Kidney epithelial cell (primary cell): ENCODE measurements at regions not wholly inside any gene's neighbourhood (a gene's known extent, or its start where the extent isn't known, plus 50 kb on each side); places are given as distances from the start of the nearest gene placed in this dataset.
A peak's percentile ranks its signal among the peaks of the same experiment; 100 is the strongest.

Experiments
- DNase-seq: peaks from one replicate; pipeline ENCODE4 v3.0.0-alpha.2; 2010; ENCODE audit warnings: low read depth
- H3K27me3 ChIP-seq: 2 replicates; pipeline ENCODE4 v1.6.0; 2011; ENCODE audit warnings: low read length; ENCODE audit not compliant: control insufficient read depth, insufficient read depth
- H3K36me3 ChIP-seq: 2 replicates; pipeline ENCODE4 v1.5.1; 2011; ENCODE audit warnings: low read length; ENCODE audit not compliant: control insufficient read depth, insufficient read depth
- H3K4me3 ChIP-seq: 2 replicates; pipeline ENCODE4 v1.5.1; 2011; ENCODE audit warnings: low read depth, mild to moderate bottlenecking, control low read depth, low read length
- TF ChIP-seq, protein P1 (sequence below): IDR thresholded peaks from 2 replicates; pipeline ENCODE4 v1.5.1; 2011; ENCODE audit warnings: mild to moderate bottlenecking, moderate library complexity, low read length, control low read depth, inconsistent platforms; ENCODE audit not compliant: insufficient read depth, poor library complexity, severe bottlenecking

DNA sequence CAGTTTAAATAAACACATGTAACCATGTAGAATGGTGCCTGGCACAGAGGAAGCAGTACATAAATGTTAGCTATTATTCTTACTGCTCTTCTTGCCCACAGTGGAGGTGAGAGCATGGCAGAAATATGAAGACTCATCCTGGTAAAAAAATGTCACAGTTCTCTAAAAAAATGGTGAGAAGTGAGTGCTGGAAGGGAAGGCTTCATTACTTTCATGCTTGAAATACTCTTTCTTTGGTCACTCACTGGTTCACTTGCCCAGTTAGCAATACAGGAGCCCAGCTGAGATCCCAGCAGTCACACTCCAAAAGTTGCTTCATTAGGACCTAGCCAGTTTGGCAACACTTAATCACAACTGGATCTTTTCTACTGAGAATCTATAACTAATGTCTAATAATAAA is 1017.2 kb downstream of the TUSC7 start:
- H3K36me3 ChIP-seq, result no peaks in the 10 kb centered on the region
- H3K4me3 ChIP-seq, result no peak overlapping the region
- no peak for DNase-seq
- TF ChIP-seq, protein P1, sequence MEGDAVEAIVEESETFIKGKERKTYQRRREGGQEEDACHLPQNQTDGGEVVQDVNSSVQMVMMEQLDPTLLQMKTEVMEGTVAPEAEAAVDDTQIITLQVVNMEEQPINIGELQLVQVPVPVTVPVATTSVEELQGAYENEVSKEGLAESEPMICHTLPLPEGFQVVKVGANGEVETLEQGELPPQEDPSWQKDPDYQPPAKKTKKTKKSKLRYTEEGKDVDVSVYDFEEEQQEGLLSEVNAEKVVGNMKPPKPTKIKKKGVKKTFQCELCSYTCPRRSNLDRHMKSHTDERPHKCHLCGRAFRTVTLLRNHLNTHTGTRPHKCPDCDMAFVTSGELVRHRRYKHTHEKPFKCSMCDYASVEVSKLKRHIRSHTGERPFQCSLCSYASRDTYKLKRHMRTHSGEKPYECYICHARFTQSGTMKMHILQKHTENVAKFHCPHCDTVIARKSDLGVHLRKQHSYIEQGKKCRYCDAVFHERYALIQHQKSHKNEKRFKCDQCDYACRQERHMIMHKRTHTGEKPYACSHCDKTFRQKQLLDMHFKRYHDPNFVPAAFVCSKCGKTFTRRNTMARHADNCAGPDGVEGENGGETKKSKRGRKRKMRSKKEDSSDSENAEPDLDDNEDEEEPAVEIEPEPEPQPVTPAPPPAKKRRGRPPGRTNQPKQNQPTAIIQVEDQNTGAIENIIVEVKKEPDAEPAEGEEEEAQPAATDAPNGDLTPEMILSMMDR, result no peak
- no peaks in the 10 kb centered on the region for H3K27me3 ChIP-seq

DNA sequence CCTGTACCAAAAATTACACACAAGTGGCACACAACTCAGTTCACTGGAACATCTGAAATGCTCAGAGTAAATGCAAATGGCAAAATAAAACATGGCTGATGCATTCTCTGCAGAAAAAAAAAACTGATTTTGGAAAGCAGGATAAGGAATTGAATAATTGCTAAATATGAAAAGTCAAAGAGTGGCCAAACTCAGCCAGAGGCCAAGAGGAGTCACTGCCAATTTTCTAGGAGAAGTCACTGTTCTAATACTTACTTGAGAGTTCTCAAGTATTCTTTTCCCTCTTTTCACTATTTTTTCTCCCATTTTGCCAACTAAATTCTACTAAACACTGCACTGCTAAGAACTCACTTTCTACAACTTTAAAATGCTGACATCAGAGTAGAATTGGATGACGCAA is 1018.6 kb downstream of the TUSC7 start:
- no peaks in the 10 kb centered on the region for H3K36me3 ChIP-seq
- H3K27me3 ChIP-seq, result no peaks in the 10 kb centered on the region
- no peak overlapping the region for H3K4me3 ChIP-seq
- TF ChIP-seq, protein P1, result no peak
- no peak for DNase-seq

DNA sequence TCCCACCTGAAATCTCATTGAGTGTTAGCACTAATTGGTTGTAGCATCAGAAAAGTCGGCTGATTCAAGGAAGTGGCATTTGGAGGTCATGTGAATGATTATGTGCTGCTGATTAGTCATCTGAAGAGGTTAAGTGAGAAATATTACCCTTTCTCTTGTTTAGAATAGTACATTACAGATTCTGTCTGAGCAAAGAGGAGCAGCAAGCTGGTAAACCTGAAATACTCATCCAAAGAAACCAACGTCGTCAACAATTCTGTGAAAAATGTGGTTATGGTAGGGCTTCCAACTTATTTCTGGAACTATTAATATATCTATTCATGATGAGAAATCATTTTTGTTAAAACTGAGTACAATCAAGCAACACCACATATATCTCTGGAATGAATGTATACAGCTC is 1024.9 kb downstream of the TUSC7 start:
- Histone ChIP-seq H3K4me3 (no peak overlapping the region), H3K27me3 (no peaks in the 10 kb centered on the region), H3K36me3 (no peaks in the 10 kb centered on the region)
- peak; percentile 39 for DNase-seq
- TF ChIP-seq, protein P1, result no peak

DNA sequence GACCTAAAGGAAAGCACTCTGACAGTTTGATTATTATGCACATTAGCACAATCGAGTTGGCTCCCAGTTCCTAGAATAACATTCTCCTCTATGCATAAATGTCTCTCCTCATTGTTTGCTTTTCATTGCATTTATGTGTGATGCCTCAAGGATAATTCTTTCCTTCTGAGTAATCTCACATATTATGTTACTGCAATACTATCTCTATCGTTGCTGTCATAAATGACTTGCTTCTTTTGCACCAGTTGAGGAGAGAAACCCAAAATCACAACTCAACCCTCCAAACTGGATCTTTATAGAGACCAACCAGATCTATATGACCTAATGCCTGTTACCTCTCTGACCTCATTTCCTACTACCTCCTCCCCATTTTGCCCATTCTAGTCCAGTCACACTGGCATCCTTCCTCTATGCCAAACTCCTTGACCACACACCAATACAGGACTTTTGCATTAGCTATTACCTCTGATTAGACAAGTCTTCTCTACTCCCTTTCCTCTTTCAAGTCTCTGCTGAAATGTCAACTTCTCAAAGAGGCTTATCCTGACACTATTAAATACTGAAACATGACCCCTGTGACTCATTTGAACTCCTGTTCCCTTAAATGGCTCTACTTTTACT is 1026.0 kb downstream of the TUSC7 start:
- Histone ChIP-seq H3K36me3 (no peaks in the 10 kb centered on the region), H3K27me3 (no peaks in the 10 kb centered on the region), H3K4me3 (no peak overlapping the region)
- TF ChIP-seq, protein P1, result no peak
- DNase-seq, result no peak

DNA sequence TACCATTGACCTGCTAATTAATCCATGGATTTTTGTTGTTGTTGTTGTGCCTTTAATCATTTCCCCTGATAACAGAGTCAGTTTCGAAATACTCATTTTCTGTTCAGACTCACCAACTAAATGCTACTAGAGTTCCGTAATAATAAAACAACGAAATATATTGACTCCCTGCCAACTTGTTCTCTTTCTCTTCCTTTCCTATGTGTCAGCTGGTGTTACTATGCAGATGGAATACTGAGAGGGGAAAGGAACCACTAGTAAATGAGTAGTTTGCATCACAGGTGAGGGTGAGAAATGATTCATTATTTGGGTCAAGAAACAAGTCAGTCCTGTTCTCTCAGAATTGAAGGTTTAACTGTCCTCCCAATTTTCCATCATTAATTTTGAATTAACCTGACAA is 1027.3 kb downstream of the TUSC7 start:
- no peak overlapping the region for H3K4me3 ChIP-seq
- TF ChIP-seq, protein P1, result no peak
- no peaks in the 10 kb centered on the region for H3K36me3 ChIP-seq
- DNase-seq, result no peak
- H3K27me3 ChIP-seq, result no peaks in the 10 kb centered on the region

DNA sequence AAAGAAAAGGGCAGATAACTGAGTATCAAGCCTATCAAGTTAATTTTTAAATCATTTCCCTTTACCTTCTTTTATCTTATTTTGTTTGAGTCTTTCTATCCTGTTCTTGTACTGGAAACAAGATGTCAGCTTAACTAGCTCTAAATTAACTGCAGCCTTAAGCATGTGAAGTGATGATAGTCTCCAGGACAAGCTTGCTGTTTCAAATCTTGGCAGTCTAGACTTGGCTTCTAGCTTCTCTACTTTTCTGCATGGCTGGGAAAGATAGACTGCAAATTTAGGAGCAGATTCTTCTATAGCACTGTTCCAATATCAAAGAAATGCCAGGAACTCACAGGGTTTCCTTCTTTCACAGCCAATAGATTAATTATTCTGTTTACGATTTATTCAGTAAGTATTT is 1034.4 kb downstream of the TUSC7 start:
- DNase-seq, result no peak
- TF ChIP-seq, protein P1, result no peak
- no peaks in the 10 kb centered on the region for H3K36me3 ChIP-seq
- H3K4me3 ChIP-seq, result no peak overlapping the region
- no peaks in the 10 kb centered on the region for H3K27me3 ChIP-seq
